ENCODE measurements at regions not wholly inside any gene's neighbourhood (a gene's known extent, or its start where the extent isn't known, plus 50 kb on each side); places are given as distances from the start of the nearest gene placed in this dataset.

- no peak overlapping the region for H3K4me3 ChIP-seq (replicated peaks; ENCODE audit: insufficient read depth, low read length)
- no peaks in the 10 kb centered on the region for H3K27me3 ChIP-seq (ENCODE audit: insufficient read depth, poor library complexity, severe bottlenecking)
- TF ChIP-seq POLR2AphosphoS5 (IDR thresholded peaks at IDR 0.05; ENCODE audit: low read depth) (no peak), GABPA (IDR thresholded peaks at IDR 0.05; ENCODE audit: low read depth) (no peak), SPI1 (IDR thresholded peaks at IDR 0.05; ENCODE audit: borderline replicate concordance, low read depth) (no peak), REST (IDR thresholded peaks at IDR 0.05; ENCODE audit: insufficient replicate concordance, low read depth) (no peak)
- TF ChIP-seq, protein P1, sequence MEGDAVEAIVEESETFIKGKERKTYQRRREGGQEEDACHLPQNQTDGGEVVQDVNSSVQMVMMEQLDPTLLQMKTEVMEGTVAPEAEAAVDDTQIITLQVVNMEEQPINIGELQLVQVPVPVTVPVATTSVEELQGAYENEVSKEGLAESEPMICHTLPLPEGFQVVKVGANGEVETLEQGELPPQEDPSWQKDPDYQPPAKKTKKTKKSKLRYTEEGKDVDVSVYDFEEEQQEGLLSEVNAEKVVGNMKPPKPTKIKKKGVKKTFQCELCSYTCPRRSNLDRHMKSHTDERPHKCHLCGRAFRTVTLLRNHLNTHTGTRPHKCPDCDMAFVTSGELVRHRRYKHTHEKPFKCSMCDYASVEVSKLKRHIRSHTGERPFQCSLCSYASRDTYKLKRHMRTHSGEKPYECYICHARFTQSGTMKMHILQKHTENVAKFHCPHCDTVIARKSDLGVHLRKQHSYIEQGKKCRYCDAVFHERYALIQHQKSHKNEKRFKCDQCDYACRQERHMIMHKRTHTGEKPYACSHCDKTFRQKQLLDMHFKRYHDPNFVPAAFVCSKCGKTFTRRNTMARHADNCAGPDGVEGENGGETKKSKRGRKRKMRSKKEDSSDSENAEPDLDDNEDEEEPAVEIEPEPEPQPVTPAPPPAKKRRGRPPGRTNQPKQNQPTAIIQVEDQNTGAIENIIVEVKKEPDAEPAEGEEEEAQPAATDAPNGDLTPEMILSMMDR (IDR thresholded peaks at IDR 0.05; ENCODE audit: insufficient read depth, low read length) = no peak
- no peak for DNase-seq (ENCODE audit: low read depth in 1 of 2, low spot score in 1 of 2)
- H3K27ac ChIP-seq (replicated peaks) = no peak overlapping the region
Observed at GRCh38 chr19:30854207-30854606, 482.0 kb downstream of the ZNF536 start.

DNA sequence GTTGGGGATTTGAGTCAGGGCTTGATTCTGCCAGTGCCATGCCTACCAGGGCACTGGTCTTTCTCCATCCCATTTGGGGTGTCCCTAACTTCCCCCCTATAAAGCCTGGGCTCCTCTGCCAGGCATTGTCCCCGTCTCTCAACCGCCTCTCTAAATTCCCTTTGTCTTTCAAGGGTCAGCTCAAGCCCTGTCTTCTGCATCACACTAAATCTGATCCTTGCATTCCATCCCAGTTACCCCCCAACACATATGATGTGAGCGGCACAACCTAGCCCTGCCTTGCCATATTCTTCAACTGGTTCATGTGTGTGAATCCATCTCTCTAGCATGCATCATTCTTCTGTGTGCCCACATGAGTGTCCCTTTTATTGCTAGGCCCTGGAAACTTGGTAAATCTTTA, 480.9 kb downstream of the ZNF536 start:
- Histone ChIP-seq H3K27ac (replicated peaks) (no peak overlapping the region), H3K27me3 (ENCODE audit: insufficient read depth, poor library complexity, severe bottlenecking) (no peaks in the 10 kb centered on the region), H3K4me3 (replicated peaks; ENCODE audit: insufficient read depth, low read length) (no peak overlapping the region)
- DNase-seq (ENCODE audit: low read depth in 1 of 2, low spot score in 1 of 2) = no peak
- TF ChIP-seq REST (IDR thresholded peaks at IDR 0.05; ENCODE audit: insufficient replicate concordance, low read depth) (no peak), POLR2AphosphoS5 (IDR thresholded peaks at IDR 0.05; ENCODE audit: low read depth) (no peak), SPI1 (IDR thresholded peaks at IDR 0.05; ENCODE audit: borderline replicate concordance, low read depth) (no peak), GABPA (IDR thresholded peaks at IDR 0.05; ENCODE audit: low read depth) (no peak)
- TF ChIP-seq, protein P1 (IDR thresholded peaks at IDR 0.05; ENCODE audit: insufficient read depth, low read length) = no peak

GRCh38 chr19:30852168-30852567, 480.0 kb downstream of the ZNF536 start:
- H3K27me3 ChIP-seq (ENCODE audit: insufficient read depth, poor library complexity, severe bottlenecking) = no peaks in the 10 kb centered on the region
- no peak for DNase-seq (ENCODE audit: low read depth in 1 of 2, low spot score in 1 of 2)
- TF ChIP-seq POLR2AphosphoS5 (IDR thresholded peaks at IDR 0.05; ENCODE audit: low read depth) (no peak), SPI1 (IDR thresholded peaks at IDR 0.05; ENCODE audit: borderline replicate concordance, low read depth) (no peak)
- no peak overlapping the region for H3K27ac ChIP-seq (replicated peaks)
- no peak overlapping the region for H3K4me3 ChIP-seq (replicated peaks; ENCODE audit: insufficient read depth, low read length)

GRCh38 chr19:30851646-30852045, 479.5 kb downstream of the ZNF536 start:
- no peak for TF ChIP-seq REST (IDR thresholded peaks at IDR 0.05; ENCODE audit: insufficient replicate concordance, low read depth)
- TF ChIP-seq, protein P1 (IDR thresholded peaks at IDR 0.05; ENCODE audit: insufficient read depth, low read length) = no peak
- no peak for TF ChIP-seq GABPA (IDR thresholded peaks at IDR 0.05; ENCODE audit: low read depth)
- no peak for TF ChIP-seq SPI1 (IDR thresholded peaks at IDR 0.05; ENCODE audit: borderline replicate concordance, low read depth)

More at GRCh38 chr19:30851646-30852045, 479.5 kb downstream of the ZNF536 start:
- Histone ChIP-seq H3K27me3 (ENCODE audit: insufficient read depth, poor library complexity, severe bottlenecking) (no peaks in the 10 kb centered on the region), H3K4me3 (replicated peaks; ENCODE audit: insufficient read depth, low read length) (no peak overlapping the region), H3K27ac (replicated peaks) (no peak overlapping the region)
- DNase-seq (ENCODE audit: low read depth in 1 of 2, low spot score in 1 of 2) = no peak
